ENCODE measurements at regions not wholly inside any gene's neighbourhood (a gene's known extent, or its start where the extent isn't known, plus 50 kb on each side); places are given as distances from the start of the nearest gene placed in this dataset.
A peak's percentile ranks its signal among the peaks of the same experiment; 100 is the strongest.

GRCh38 chr4:42278709-42279324 is 118.5 kb upstream of the SHISA3 start:
- no peak for DNase-seq (ENCODE audit: low spot score in 2 of 2)
- no peak overlapping the region for H3K4me3 ChIP-seq
- no peaks in the 10 kb centered on the region for H3K9me3 ChIP-seq
- WGBS, 2 donors: 91% methylated on average over 15 of the region's 15 CpGs
- H3K27ac ChIP-seq: no peak overlapping the region
- peaks cover 0 to 24% (median 4%) of the 10 kb centered on the region in 4 donors for H3K4me1 ChIP-seq
- TF ChIP-seq EP300 (IDR thresholded peaks at IDR 0.05) (no peak), CTCF (IDR thresholded peaks at IDR 0.05) (no peak), POLR2A (IDR thresholded peaks at IDR 0.05) (no peak)
- no peaks in the 10 kb centered on the region for H3K36me3 ChIP-seq
- no peaks in the 10 kb centered on the region for H3K27me3 ChIP-seq

- H3K4me3 ChIP-seq: no peak overlapping the region
- TF ChIP-seq EP300 (IDR thresholded peaks at IDR 0.05) (no peak), CTCF (IDR thresholded peaks at IDR 0.05) (peak in 3 of 5 experiments; percentile 20 to 49 (median 41)), POLR2A (IDR thresholded peaks at IDR 0.05) (no peak)
- 73 to 81% methylated on average over 11 of the region's 11 CpGs for WGBS, 2 donors
Measured at GRCh38 chr4:42280327-42281095, 116.8 kb upstream of the SHISA3 start.

GRCh38 chr4:42281324-42282020 is 115.8 kb upstream of the SHISA3 start:
- no peak for DNase-seq (ENCODE audit: low spot score in 2 of 2)
- TF ChIP-seq POLR2A (IDR thresholded peaks at IDR 0.05): no peak
- TF ChIP-seq EP300 (IDR thresholded peaks at IDR 0.05): no peak
- TF ChIP-seq CTCF (IDR thresholded peaks at IDR 0.05): no peak
- H3K27ac ChIP-seq: peak overlapping the region in 2 of 4 donors; percentile 54 to 68
- no peaks in the 10 kb centered on the region for H3K36me3 ChIP-seq
- H3K9me3 ChIP-seq: no peaks in the 10 kb centered on the region
- 31 to 41% methylated on average over 9 of the region's 9 CpGs for WGBS, 2 donors
- H3K4me3 ChIP-seq: no peak overlapping the region
- H3K27me3 ChIP-seq: no peaks in the 10 kb centered on the region
- peaks cover 0 to 24% (median 4%) of the 10 kb centered on the region in 4 donors for H3K4me1 ChIP-seq

More at GRCh38 chr4:42280327-42281095, 116.8 kb upstream of the SHISA3 start:
- Histone ChIP-seq H3K27ac (no peak overlapping the region), H3K36me3 (no peaks in the 10 kb centered on the region), H3K4me1 (peaks cover 0 to 24% (median 4%) of the 10 kb centered on the region in 4 donors), H3K27me3 (no peaks in the 10 kb centered on the region), H3K9me3 (no peaks in the 10 kb centered on the region)
- no peak for DNase-seq (ENCODE audit: low spot score in 2 of 2)

- no peaks in the 10 kb centered on the region for H3K36me3 ChIP-seq
- H3K9me3 ChIP-seq: no peaks in the 10 kb centered on the region
- H3K4me3 ChIP-seq: no peak overlapping the region
- WGBS, 2 donors: 15 to 18% methylated on average over 12 of the region's 12 CpGs
- no peaks in the 10 kb centered on the region for H3K27me3 ChIP-seq
- peaks cover 0 to 24% (median 4%) of the 10 kb centered on the region in 4 donors for H3K4me1 ChIP-seq
- peak overlapping the region in 3 of 4 donors; percentile 30 to 68 (median 38) for H3K27ac ChIP-seq
- DNase-seq (ENCODE audit: low spot score in 2 of 2): peak; percentile 51 to 88
- no peak for TF ChIP-seq POLR2A (IDR thresholded peaks at IDR 0.05)
- peak in 1 of 2 donors; percentile 90 for TF ChIP-seq EP300 (IDR thresholded peaks at IDR 0.05)
- TF ChIP-seq CTCF (IDR thresholded peaks at IDR 0.05): peak; percentile 56 to 80 (median 70)
Measured at GRCh38 chr4:42282081-42282901, 115.0 kb upstream of the SHISA3 start.

All from tibial nerve (tissue), 4 donors.